PFSK-1 (cell line): ENCODE measurements at regions not wholly inside any gene's neighbourhood (a gene's known extent, or its start where the extent isn't known, plus 50 kb on each side); places are given as distances from the start of the nearest gene placed in this dataset.

ENCODE experiments used
- FOXP2 ChIP-seq: optimal IDR thresholded peaks from 2 replicates; pipeline ENCODE3; 2011; ENCODE audit warnings: borderline replicate concordance, control low read depth, inconsistent platforms; ENCODE audit not compliant: insufficient read depth; ENCODE audit errors: extremely low read length, extremely low read depth
- POLR2AphosphoS5 ChIP-seq: IDR thresholded peaks from 2 replicates; pipeline ENCODE4 v1.6.1; 2012; ENCODE audit warnings: low read depth, mild to moderate bottlenecking, control low read depth, low read length, moderate library complexity
- SIN3A ChIP-seq: IDR thresholded peaks from 2 replicates; pipeline ENCODE4 v1.6.1; 2012; ENCODE audit warnings: mild to moderate bottlenecking, low read length, moderate library complexity, borderline replicate concordance; ENCODE audit not compliant: insufficient read depth
- TAF1 ChIP-seq: IDR thresholded peaks from 2 replicates; pipeline ENCODE4 v1.6.1; 2012; ENCODE audit warnings: low read length, control low read depth, borderline replicate concordance; ENCODE audit not compliant: insufficient read depth
- TF ChIP-seq, protein P1 (sequence below), 2 experiments: IDR thresholded peaks; 2 replicates each; pipeline versions ENCODE4 v1.6.1 to v1.8.0; 2011 to 2012; ENCODE audit warnings: low read depth in 2 of 2, low read length in 2 of 2, control low read depth in 1 of 2, inconsistent platforms in 1 of 2, mild to moderate bottlenecking in 1 of 2, moderate library complexity in 1 of 2; ENCODE audit not compliant: insufficient read depth in 1 of 2

DNA sequence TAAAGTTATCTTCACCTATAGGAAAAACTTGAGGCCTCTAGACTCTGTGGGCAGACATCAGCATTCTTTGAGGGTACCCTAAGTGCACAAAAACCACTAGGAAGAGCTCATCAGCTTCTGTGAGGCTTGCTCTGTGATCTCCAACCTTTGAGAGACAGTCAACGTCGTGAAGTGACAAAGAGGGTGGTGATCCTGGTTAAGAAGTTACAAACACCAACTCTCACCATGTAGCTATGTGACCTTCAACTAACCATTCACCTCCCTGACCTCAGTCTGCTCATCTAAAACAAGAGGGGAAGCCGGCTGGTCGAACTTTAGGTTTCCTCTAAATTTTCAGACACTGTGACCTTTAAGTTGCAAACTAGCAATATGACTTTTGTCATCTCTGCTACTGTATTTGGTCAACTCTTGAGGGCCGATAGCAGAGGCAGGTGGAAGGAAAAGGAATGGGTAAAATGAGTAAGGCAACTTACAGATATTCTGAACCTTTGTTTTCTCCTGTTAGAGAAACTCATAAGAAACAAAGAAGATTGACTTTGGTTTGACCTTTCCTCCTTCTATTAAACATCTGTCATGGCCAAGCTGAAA is 103.2 kb upstream of the PARP11 start:
- TF ChIP-seq, protein P1, sequence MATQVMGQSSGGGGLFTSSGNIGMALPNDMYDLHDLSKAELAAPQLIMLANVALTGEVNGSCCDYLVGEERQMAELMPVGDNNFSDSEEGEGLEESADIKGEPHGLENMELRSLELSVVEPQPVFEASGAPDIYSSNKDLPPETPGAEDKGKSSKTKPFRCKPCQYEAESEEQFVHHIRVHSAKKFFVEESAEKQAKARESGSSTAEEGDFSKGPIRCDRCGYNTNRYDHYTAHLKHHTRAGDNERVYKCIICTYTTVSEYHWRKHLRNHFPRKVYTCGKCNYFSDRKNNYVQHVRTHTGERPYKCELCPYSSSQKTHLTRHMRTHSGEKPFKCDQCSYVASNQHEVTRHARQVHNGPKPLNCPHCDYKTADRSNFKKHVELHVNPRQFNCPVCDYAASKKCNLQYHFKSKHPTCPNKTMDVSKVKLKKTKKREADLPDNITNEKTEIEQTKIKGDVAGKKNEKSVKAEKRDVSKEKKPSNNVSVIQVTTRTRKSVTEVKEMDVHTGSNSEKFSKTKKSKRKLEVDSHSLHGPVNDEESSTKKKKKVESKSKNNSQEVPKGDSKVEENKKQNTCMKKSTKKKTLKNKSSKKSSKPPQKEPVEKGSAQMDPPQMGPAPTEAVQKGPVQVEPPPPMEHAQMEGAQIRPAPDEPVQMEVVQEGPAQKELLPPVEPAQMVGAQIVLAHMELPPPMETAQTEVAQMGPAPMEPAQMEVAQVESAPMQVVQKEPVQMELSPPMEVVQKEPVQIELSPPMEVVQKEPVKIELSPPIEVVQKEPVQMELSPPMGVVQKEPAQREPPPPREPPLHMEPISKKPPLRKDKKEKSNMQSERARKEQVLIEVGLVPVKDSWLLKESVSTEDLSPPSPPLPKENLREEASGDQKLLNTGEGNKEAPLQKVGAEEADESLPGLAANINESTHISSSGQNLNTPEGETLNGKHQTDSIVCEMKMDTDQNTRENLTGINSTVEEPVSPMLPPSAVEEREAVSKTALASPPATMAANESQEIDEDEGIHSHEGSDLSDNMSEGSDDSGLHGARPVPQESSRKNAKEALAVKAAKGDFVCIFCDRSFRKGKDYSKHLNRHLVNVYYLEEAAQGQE (IDR thresholded peaks at IDR 0.05; ENCODE audit: insufficient read depth in 1 of 2, low read depth in 2 of 2, low read length in 2 of 2): no peak
- TF ChIP-seq SIN3A (no peak), FOXP2 (no peak), TAF1 (no peak)

DNA sequence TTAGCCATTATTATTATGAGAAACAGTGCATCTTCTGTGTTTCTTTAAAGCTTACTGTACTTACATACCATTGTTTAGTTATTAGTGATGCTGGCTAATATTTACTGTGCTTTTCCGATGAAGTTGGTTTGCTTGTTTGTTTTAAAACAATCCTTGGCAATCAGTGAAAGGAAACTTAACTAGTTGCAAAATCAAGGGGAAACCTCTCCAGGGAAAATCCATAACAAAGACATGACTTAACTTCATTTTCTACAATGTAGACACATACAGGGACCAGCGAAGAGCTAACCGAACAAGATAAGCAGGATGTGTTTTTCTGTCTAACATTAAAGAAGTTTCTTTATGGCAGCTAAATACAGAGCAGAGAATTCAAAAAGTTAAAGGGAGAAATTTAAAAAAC is 102.5 kb upstream of the PARP11 start:
- no peak for TF ChIP-seq FOXP2
- no peak for TF ChIP-seq SIN3A
- TF ChIP-seq POLR2AphosphoS5: no peak
- TF ChIP-seq TAF1: no peak
- TF ChIP-seq, protein P1 (IDR thresholded peaks at IDR 0.05; ENCODE audit: insufficient read depth in 1 of 2, low read depth in 2 of 2, low read length in 2 of 2): no peak

DNA sequence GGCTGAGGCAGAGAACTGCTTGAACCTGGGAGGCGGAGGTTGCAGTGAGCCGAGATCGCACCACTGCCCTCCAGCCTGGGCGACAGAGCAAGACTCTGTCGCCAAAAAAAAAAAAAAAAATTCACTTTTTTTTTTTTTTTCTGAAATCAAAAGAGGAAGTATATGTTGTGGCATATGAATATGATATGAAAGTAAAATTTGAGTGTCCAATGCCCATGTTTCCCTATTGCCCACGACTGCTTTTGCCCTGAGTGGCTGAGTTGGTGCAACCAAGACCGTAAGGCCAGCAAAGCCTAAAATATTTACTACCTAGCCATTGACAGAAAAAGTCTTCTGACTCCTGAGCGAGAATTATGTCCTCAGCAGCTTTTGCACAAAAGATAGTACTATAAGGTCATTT is 101.7 kb upstream of the PARP11 start:
- TF ChIP-seq SIN3A: no peak
- no peak for TF ChIP-seq FOXP2
- TF ChIP-seq POLR2AphosphoS5: no peak
- TF ChIP-seq, protein P1 (IDR thresholded peaks at IDR 0.05; ENCODE audit: insufficient read depth in 1 of 2, low read depth in 2 of 2, low read length in 2 of 2): no peak
- no peak for TF ChIP-seq TAF1

DNA sequence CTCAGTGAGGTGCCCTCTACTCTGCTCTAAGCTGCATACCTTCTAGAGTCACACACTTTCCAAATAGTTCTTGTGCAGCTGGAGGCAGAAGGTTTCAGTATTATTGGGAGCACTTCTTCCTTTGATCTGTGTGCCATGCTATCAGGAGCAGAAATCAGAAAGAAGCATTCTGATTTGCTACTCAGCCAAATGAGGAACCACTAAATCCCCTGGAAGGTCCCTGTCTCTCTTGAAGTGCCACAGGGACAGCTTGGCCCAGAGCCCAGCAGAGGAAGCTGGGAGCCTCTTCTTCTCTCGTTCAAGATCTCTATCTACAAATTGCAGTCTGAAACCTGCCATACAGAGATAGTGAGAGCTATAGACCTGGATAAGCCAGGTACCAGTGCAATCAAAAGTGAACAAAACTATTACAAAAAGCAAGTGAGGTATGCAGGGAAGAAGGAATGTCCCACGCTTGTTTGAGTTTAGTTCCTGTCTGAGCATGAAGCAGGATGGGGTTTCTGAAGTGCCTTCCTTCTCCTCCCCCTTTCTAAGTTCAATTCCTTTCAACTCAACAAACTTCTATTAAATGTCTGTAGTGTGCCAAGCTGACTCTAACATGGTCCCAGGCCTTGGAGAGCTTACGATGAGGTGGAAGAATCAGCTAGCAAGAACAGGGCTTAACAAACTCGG is 100.9 kb upstream of the PARP11 start:
- TF ChIP-seq SIN3A (no peak), FOXP2 (no peak), TAF1 (no peak), POLR2AphosphoS5 (no peak)
- TF ChIP-seq, protein P1 (IDR thresholded peaks at IDR 0.05; ENCODE audit: insufficient read depth in 1 of 2, low read depth in 2 of 2, low read length in 2 of 2): no peak

DNA sequence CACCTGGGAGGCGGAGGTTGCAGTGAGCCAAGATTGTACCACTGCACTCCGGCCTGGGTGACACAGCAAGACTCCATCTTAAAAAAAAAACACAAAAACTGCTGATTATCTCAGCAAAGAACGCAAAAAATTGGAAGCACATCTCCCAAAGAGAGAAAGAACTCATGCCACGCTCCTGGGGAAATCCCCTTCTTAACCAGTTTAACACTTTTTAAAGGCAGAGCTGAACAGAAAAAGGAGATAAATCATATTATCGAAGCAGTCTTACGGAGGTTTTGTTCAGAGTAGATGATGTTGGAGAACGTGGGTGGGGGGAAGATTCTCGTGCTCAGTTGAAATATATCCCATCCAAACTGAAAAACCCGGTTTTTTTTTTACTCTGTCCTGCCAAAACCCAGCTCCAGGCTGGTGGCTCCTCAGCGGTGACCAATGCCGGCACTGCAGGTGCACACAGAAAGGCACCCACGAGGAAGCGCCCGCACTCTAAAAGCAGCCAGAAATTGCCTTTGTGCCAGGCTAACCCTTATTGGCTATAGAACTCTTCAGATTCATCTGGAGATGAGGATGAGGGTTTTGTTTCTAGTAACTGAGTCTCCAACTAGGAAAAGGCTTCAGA is 100.2 kb upstream of the PARP11 start:
- TF ChIP-seq POLR2AphosphoS5 (no peak), FOXP2 (no peak), TAF1 (no peak), SIN3A (no peak)
